ENCODE measurements at regions not wholly inside any gene's neighbourhood (a gene's known extent, or its start where the extent isn't known, plus 50 kb on each side); places are given as distances from the start of the nearest gene placed in this dataset.

DNA sequence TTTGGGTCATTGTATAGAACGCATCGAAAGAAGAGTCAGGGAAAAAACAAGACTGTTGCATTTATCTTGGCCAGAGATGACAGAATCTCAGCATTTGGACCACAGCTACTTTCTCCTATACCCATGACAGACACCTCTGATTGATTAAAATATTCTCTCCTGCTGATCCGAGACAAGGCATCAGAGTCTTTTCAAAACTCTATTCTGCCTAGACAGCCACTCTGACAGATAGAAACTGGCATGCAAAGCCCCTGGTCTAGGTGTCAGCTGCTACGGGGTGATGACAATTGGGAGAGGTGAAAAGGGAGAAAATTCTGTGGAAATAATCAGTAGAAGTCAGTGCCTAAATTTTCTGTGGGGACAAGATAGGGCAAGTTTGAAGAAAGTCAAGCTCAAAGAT is 152.2 kb downstream of the PIK3R1 start:
- no peak overlapping the region for H3K9ac ChIP-seq (ENCODE audit: insufficient read length)
- no peak overlapping the region for H3K4me3 ChIP-seq
- no peak overlapping the region for H3K27ac ChIP-seq
- TF ChIP-seq FOXP2 (optimal IDR thresholded peaks at IDR 0.05; ENCODE audit: control extremely low read depth, extremely low read length, insufficient read depth) (no peak), POLR2AphosphoS5 (IDR thresholded peaks at IDR 0.05; ENCODE audit: borderline replicate concordance, low read depth, low read length) (no peak), EZH2 (IDR thresholded peaks at IDR 0.05) (no peak)
- DNase-seq (ENCODE audit: low read depth, low spot score): no peak
- H3K9me3 ChIP-seq (ENCODE audit: low read depth, low read length): peaks cover under 1% of the 10 kb centered on the region; the same call in 1 of the 2 replicates
- no peaks in the 10 kb centered on the region for H3K36me3 ChIP-seq (ENCODE audit: insufficient read depth, low read length)

DNA sequence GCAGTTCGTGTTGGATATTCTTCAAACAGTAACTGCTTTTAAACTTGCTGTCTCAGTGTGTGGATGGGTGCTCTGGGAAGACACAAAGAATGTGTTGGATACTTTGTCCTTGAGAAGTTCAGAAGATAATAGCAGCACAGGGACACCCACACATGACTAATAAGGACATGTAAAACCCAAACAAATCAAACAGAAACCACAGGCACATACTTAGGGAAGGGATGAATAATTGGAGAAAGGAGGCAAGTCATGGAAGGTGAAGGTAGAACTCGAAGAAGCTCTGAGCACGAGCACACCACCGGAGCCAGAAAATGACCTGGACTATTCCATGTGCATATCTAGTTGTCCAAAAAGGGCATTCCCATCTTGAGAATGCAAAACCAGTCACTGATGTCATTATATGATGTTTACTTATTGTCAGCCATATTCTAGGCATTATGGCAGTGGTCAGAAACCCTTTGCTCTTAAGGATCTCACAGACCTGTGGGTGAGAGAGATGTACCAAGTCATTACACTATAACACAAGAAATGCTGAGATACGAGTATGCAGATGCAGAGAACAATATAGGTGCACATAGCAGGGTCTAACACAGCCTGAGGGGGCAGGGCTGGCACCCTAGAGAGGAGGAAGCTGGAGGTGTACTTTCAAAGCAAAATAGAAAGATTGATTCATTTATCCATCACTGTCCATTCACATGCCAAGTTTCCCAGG is 152.9 kb downstream of the PIK3R1 start:
- Histone ChIP-seq H3K27ac (no peak overlapping the region), H3K9ac (ENCODE audit: insufficient read length) (no peak overlapping the region), H3K9me3 (ENCODE audit: low read depth, low read length) (no peaks in the 10 kb centered on the region), H3K4me3 (no peak overlapping the region), H3K36me3 (ENCODE audit: insufficient read depth, low read length) (no peaks in the 10 kb centered on the region)
- DNase-seq (ENCODE audit: low read depth, low spot score): no peak
- no peak for TF ChIP-seq FOXP2 (optimal IDR thresholded peaks at IDR 0.05; ENCODE audit: control extremely low read depth, extremely low read length, insufficient read depth)
- no peak for TF ChIP-seq POLR2AphosphoS5 (IDR thresholded peaks at IDR 0.05; ENCODE audit: borderline replicate concordance, low read depth, low read length)
- TF ChIP-seq EZH2 (IDR thresholded peaks at IDR 0.05): no peak

DNA sequence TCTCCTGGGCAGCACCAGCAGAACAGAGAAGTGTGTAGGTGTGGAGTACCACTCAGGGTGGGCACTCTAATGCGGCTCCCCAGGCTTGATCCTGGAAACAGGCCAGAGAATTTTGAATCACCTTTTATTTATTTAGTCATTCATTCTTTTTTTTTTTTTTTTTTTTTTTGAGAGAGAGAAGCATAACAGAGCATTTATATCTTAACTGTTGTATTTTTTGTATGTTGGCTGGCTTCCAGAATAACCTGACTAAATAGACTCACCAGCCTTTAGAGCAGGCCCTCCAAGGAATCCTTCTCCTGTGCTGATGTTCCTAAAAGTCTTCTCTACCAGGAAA is 153.4 kb downstream of the PIK3R1 start:
- Histone ChIP-seq H3K9me3 (ENCODE audit: low read depth, low read length) (no peaks in the 10 kb centered on the region), H3K27ac (no peak overlapping the region), H3K4me3 (no peak overlapping the region), H3K36me3 (ENCODE audit: insufficient read depth, low read length) (no peaks in the 10 kb centered on the region), H3K9ac (ENCODE audit: insufficient read length) (no peak overlapping the region)
- TF ChIP-seq EZH2 (IDR thresholded peaks at IDR 0.05) (no peak), FOXP2 (optimal IDR thresholded peaks at IDR 0.05; ENCODE audit: control extremely low read depth, extremely low read length, insufficient read depth) (no peak), POLR2AphosphoS5 (IDR thresholded peaks at IDR 0.05; ENCODE audit: borderline replicate concordance, low read depth, low read length) (no peak)
- no peak for DNase-seq (ENCODE audit: low read depth, low spot score)

DNA sequence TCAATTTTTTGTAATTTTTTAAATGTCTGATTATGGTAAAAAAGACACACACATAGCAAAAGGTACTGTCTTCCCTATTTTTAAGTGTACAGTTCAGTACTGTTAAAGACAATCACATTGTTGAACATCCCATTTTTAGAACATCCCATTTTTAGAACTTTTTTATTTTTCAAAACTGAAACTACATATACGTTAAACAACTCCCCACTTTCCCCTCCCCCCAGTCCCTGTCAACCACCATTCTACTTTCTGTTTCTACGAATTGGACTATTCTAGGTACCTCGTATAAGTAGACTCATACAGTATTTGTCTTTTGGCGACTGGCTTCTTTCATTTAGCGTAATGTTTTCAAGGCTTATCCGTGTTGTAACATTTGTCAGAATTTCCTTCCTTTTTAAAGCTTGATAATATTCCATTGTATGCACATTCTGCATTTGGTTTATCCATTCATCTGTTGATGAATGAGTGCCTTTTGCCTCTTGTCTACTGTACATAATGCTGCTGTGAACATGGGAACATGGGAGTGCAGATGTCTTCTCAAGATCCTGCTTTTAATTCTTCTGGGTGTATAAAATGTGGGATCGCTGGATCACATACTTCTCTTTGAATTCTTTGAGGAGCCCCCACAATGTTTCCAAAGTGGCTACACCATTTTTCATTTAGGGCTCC is 154.0 kb downstream of the PIK3R1 start:
- H3K36me3 ChIP-seq (ENCODE audit: insufficient read depth, low read length): no peaks in the 10 kb centered on the region
- no peak for TF ChIP-seq EZH2 (IDR thresholded peaks at IDR 0.05)
- no peak for TF ChIP-seq FOXP2 (optimal IDR thresholded peaks at IDR 0.05; ENCODE audit: control extremely low read depth, extremely low read length, insufficient read depth)
- no peak for TF ChIP-seq POLR2AphosphoS5 (IDR thresholded peaks at IDR 0.05; ENCODE audit: borderline replicate concordance, low read depth, low read length)
- no peak overlapping the region for H3K4me3 ChIP-seq
- no peak overlapping the region for H3K9ac ChIP-seq (ENCODE audit: insufficient read length)
- H3K9me3 ChIP-seq (ENCODE audit: low read depth, low read length): no peaks in the 10 kb centered on the region
- no peak for DNase-seq (ENCODE audit: low read depth, low spot score)
- no peak overlapping the region for H3K27ac ChIP-seq

DNA sequence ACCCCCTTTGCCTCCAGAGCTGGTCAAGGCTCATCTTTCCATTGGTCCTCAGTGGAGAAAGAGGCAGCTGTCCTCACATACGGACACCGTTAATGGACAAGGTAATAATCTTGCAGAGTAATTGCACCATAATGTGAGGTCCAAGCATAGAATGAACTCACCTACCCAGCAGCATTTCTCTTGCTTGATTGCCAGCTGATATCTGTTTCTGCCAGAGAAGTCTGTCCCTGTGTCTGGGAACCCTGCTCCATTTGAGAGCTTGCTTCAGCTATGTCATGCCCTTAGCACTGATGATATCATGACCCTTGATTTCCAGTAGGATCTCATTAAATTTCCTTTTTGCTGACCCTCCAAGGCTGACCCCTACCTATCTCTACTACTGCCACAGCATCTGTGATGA is 154.6 kb downstream of the PIK3R1 start:
- H3K4me3 ChIP-seq: no peak overlapping the region
- H3K27ac ChIP-seq: no peak overlapping the region
- H3K36me3 ChIP-seq (ENCODE audit: insufficient read depth, low read length): no peaks in the 10 kb centered on the region
- H3K9ac ChIP-seq (ENCODE audit: insufficient read length): no peak overlapping the region
- no peak for DNase-seq (ENCODE audit: low read depth, low spot score)
- TF ChIP-seq POLR2AphosphoS5 (IDR thresholded peaks at IDR 0.05; ENCODE audit: borderline replicate concordance, low read depth, low read length): no peak
- no peak for TF ChIP-seq FOXP2 (optimal IDR thresholded peaks at IDR 0.05; ENCODE audit: control extremely low read depth, extremely low read length, insufficient read depth)
- no peak for TF ChIP-seq EZH2 (IDR thresholded peaks at IDR 0.05)
- H3K9me3 ChIP-seq (ENCODE audit: low read depth, low read length): no peaks in the 10 kb centered on the region

DNA sequence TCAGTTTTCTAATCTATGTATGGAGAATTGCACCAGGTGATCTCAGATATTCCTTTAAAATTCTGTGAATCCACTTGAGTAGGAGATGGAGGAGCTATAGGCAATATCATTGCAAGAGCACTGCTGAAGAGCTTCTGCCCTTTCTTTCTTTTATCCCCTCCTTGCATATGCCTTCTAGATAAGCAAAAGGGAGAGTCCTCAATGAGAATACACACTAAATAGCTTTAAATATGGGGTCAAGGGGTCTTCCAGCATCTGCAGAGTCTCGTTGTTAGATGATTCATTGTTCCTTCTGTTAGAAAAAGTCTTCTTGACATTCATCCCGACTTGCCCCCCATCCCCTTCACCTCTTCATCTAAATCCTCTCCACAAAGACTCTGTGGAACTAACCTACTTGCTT is 156.1 kb downstream of the PIK3R1 start:
- Histone ChIP-seq H3K9ac (ENCODE audit: insufficient read length) (no peak overlapping the region), H3K27ac (no peak overlapping the region), H3K4me3 (no peak overlapping the region), H3K36me3 (ENCODE audit: insufficient read depth, low read length) (no peaks in the 10 kb centered on the region), H3K9me3 (ENCODE audit: low read depth, low read length) (no peaks in the 10 kb centered on the region)
- TF ChIP-seq FOXP2 (optimal IDR thresholded peaks at IDR 0.05; ENCODE audit: control extremely low read depth, extremely low read length, insufficient read depth): no peak
- TF ChIP-seq EZH2 (IDR thresholded peaks at IDR 0.05): no peak
- TF ChIP-seq POLR2AphosphoS5 (IDR thresholded peaks at IDR 0.05; ENCODE audit: borderline replicate concordance, low read depth, low read length): no peak
- no peak for DNase-seq (ENCODE audit: low read depth, low spot score)

DNA sequence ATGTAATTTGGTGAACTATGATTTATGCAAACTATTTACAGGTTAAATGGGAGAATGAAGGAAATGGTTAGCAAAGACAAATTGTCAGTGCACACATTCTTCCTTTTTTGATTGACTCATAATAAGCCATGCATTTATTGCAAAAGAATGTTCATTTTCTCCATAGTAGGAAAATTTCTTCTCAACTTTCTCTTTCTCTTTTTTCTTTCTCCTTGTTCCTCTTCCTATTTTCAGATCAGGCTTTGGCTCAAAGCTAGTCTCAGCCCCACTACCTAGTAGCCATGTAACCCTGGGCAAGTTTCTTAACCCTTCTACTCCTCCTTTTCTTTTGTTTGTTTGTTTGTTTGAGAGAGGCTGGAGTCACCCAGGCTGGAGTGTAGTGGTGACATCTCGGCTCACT is 156.6 kb downstream of the PIK3R1 start:
- Histone ChIP-seq H3K36me3 (ENCODE audit: insufficient read depth, low read length) (no peaks in the 10 kb centered on the region), H3K9me3 (ENCODE audit: low read depth, low read length) (no peaks in the 10 kb centered on the region), H3K9ac (ENCODE audit: insufficient read length) (no peak overlapping the region), H3K4me3 (no peak overlapping the region), H3K27ac (no peak overlapping the region)
- no peak for DNase-seq (ENCODE audit: low read depth, low spot score)
- no peak for TF ChIP-seq POLR2AphosphoS5 (IDR thresholded peaks at IDR 0.05; ENCODE audit: borderline replicate concordance, low read depth, low read length)
- no peak for TF ChIP-seq EZH2 (IDR thresholded peaks at IDR 0.05)
- TF ChIP-seq FOXP2 (optimal IDR thresholded peaks at IDR 0.05; ENCODE audit: control extremely low read depth, extremely low read length, insufficient read depth): no peak

DNA sequence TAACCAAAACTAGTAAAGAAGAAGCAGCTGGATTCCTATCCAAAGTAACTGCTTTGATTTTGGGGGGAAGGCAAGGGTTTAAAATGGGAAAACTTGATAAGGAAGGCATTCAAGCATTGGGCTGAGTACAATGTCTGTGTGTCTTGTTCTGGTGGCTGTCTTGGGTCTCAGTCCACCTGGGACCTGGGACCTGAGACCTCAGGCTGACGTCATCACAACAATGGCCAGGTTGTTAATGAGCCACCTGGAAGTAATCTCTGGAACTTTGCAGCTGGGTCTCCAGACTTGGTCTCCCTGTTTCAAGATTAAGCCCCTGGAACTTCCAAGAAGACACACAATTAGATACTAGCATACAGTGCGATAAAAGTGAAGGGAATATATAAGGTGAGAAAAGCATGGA is 157.5 kb downstream of the PIK3R1 start:
- Histone ChIP-seq H3K9me3 (ENCODE audit: low read depth, low read length) (no peaks in the 10 kb centered on the region), H3K27ac (no peak overlapping the region), H3K36me3 (ENCODE audit: insufficient read depth, low read length) (no peaks in the 10 kb centered on the region), H3K4me3 (no peak overlapping the region), H3K9ac (ENCODE audit: insufficient read length) (no peak overlapping the region)
- DNase-seq (ENCODE audit: low read depth, low spot score): no peak
- no peak for TF ChIP-seq EZH2 (IDR thresholded peaks at IDR 0.05)
- no peak for TF ChIP-seq FOXP2 (optimal IDR thresholded peaks at IDR 0.05; ENCODE audit: control extremely low read depth, extremely low read length, insufficient read depth)
- no peak for TF ChIP-seq POLR2AphosphoS5 (IDR thresholded peaks at IDR 0.05; ENCODE audit: borderline replicate concordance, low read depth, low read length)
